GM12878 (cell line): ENCODE measurements at regions not wholly inside any gene's neighbourhood (a gene's known extent, or its start where the extent isn't known, plus 50 kb on each side); places are given as distances from the start of the nearest gene placed in this dataset.

ENCODE experiments used
- ATAC-seq: fragments of 200-7000 bp; cut with Tn5 transposase; 3 replicates; pipeline ENCODE4 v1.9.1; 2020; ENCODE audit warnings: mild to moderate bottlenecking, moderate library complexity
- BruUV-seq: library from RNA; stranded (reverse); fragments of 400-500 nt; replicated peaks from 2 replicates; lab custom pipeline; 2021; lab: Mats Ljungman, UMichigan
- CTCF ChIA-PET: fragments of 300-600 bp; sonication (Branson Sonifier 250); formaldehyde crosslinking; extraction: SDS; loops from one replicate; lab custom pipeline; 2021; ENCODE audit warnings: inconsistent platforms; lab: Yijun Ruan, JAX
- POLR2A ChIA-PET: fragments of 350-600 bp; formaldehyde crosslinking; extraction: SDS; loops from one replicate; lab custom pipeline; 2021; ENCODE audit warnings: inconsistent platforms; lab: Charles Lee
- RAD21 ChIA-PET: fragments of 300-600 bp; sonication (Branson Sonifier 250); formaldehyde crosslinking; loops from one replicate; lab custom pipeline; 2023; ENCODE audit warnings: antibody characterized with exemption; ENCODE audit not compliant: unreplicated experiment; lab: Charles Lee
- SMC1A ChIA-PET: fragments of 300-600 bp; sonication (Branson Sonifier 250); formaldehyde crosslinking; loops from one replicate; lab custom pipeline; 2023; ENCODE audit not compliant: unreplicated experiment, uncharacterized antibody; lab: Charles Lee
- DNase-seq: peaks from one replicate; pipeline ENCODE4 v3.0.0-alpha.2; 2011; ENCODE audit warnings: low read depth, low spot score
- FAIRE-seq: peaks from 3 replicates; lab custom pipeline; 2011; peaks lifted over from hg19 to GRCh38; lab: Jason Lieb, UNC
- H2AFZ ChIP-seq: 2 replicates; pipeline ENCODE4 v1.6.0; 2011; ENCODE audit warnings: low read depth, low read length, control low read depth; ENCODE audit not compliant: control insufficient read depth
- H3K27ac ChIP-seq: 2 replicates; pipeline ENCODE4 v1.5.1; 2011; ENCODE audit warnings: control low read depth; ENCODE audit not compliant: control insufficient read depth, insufficient read depth
- H3K27me3 ChIP-seq, 2 experiments: replicated peaks in 1 of 2; 2 replicates each; pipeline versions ENCODE4 v1.6.0 to v1.6.1; 2011; ENCODE audit warnings: low read length in 1 of 2; ENCODE audit not compliant: control insufficient read depth in 2 of 2, insufficient read depth in 2 of 2
- H3K36me3 ChIP-seq, 2 experiments: 2 replicates each; pipeline ENCODE4 v1.5.1; 2011; ENCODE audit warnings: low read length in 1 of 2; ENCODE audit not compliant: control insufficient read depth in 2 of 2, insufficient read depth in 2 of 2
- H3K4me1 ChIP-seq: 2 replicates; pipeline ENCODE4 v1.6.1; 2011; ENCODE audit warnings: mild to moderate bottlenecking, low read length, moderate library complexity, mixed read lengths; ENCODE audit not compliant: control insufficient read depth, insufficient read depth
- H3K4me2 ChIP-seq: 2 replicates; pipeline ENCODE4 v1.6.0; 2011; ENCODE audit warnings: control low read depth; ENCODE audit not compliant: control insufficient read depth, insufficient read depth
- H3K4me3 ChIP-seq: fragments of 200-600 bp; sonication (generic); 2 replicates; pipeline ENCODE4 v1.5.1; 2016
- H3K79me2 ChIP-seq: 2 replicates; pipeline ENCODE4 v1.6.0; 2011; ENCODE audit warnings: low read length; ENCODE audit not compliant: control insufficient read depth, insufficient read depth
- H3K9ac ChIP-seq: 2 replicates; pipeline ENCODE4 v1.8.0; 2011; ENCODE audit warnings: low read length, control low read depth, mixed read lengths; ENCODE audit not compliant: control insufficient read depth, insufficient read depth
- H3K9me3 ChIP-seq: replicated peaks from 3 replicates; pipeline ENCODE4 v1.5.1; 2011; ENCODE audit warnings: mild to moderate bottlenecking, low read length; ENCODE audit not compliant: control insufficient read depth, insufficient read depth
- H4K20me1 ChIP-seq: 2 replicates; pipeline ENCODE4 v1.6.0; 2011; ENCODE audit not compliant: control insufficient read depth, insufficient read depth
- CBFB ChIP-seq: IDR thresholded peaks from 2 replicates; pipeline ENCODE4 v1.6.1; 2016; ENCODE audit warnings: antibody characterized with exemption, low read depth
- HDGF ChIP-seq: fragments of 450-650 bp; IDR thresholded peaks from 2 replicates; pipeline ENCODE4 v1.6.1; 2016; ENCODE audit warnings: antibody characterized with exemption
- IKZF1 ChIP-seq: fragments of 450-650 bp; conservative IDR thresholded peaks from 2 replicates; pipeline ENCODE4 v1.6.1; 2017; ENCODE audit warnings: antibody characterized with exemption, mild to moderate bottlenecking
- KAT2A ChIP-seq: conservative IDR thresholded peaks from 2 replicates; pipeline ENCODE4 v1.6.1; 2011; ENCODE audit warnings: low read depth, low read length; ENCODE audit not compliant: control insufficient read depth
- MYC ChIP-seq: IDR thresholded peaks from 2 replicates; pipeline ENCODE4 v1.6.1; 2011; ENCODE audit warnings: mild to moderate bottlenecking, low read length, moderate library complexity, inconsistent platforms; ENCODE audit not compliant: insufficient read depth, insufficient replicate concordance, insufficient read length, severe bottlenecking
- NR2C1 ChIP-seq: fragments of 450-650 bp; IDR thresholded peaks from 2 replicates; pipeline ENCODE4 v1.6.1; 2017; ENCODE audit warnings: antibody characterized with exemption, mild to moderate bottlenecking, moderate library complexity
- RAD21 ChIP-seq: IDR thresholded peaks from 2 replicates; pipeline ENCODE4 v1.6.1; 2011; ENCODE audit warnings: mild to moderate bottlenecking, low read depth, low read length, moderate library complexity; ENCODE audit not compliant: insufficient read depth
- RAD51 ChIP-seq: fragments of 450-650 bp; IDR thresholded peaks from 2 replicates; pipeline ENCODE4 v1.6.1; 2016; ENCODE audit warnings: moderate library complexity, mild to moderate bottlenecking, inconsistent platforms
- RUNX3 ChIP-seq: IDR thresholded peaks from 2 replicates; pipeline ENCODE4 v1.6.1; 2012; ENCODE audit warnings: low read length, inconsistent platforms
- SIN3A ChIP-seq: IDR thresholded peaks from 2 replicates; pipeline ENCODE4 v1.6.1; 2012; ENCODE audit warnings: low read depth, low read length, improper control_type of control experiment
- SPI1 ChIP-seq: IDR thresholded peaks from 2 replicates; pipeline ENCODE4 v1.6.1; 2011; ENCODE audit warnings: low read depth, mild to moderate bottlenecking, low read length, moderate library complexity, borderline replicate concordance; ENCODE audit not compliant: insufficient read depth
- SREBF2 ChIP-seq: IDR thresholded peaks from 2 replicates; pipeline ENCODE4 v1.6.1; 2012; ENCODE audit warnings: mild to moderate bottlenecking, low read length
- SUZ12 ChIP-seq: fragments of 200-600 bp; sonication (generic); IDR thresholded peaks from one replicate; pipeline ENCODE4 v1.6.1; 2018; ENCODE audit warnings: antibody characterized with exemption, mild to moderate bottlenecking; ENCODE audit not compliant: unreplicated experiment
- TCF12 ChIP-seq: IDR thresholded peaks from 2 replicates; pipeline ENCODE4 v1.6.1; 2011; ENCODE audit warnings: low read depth, mild to moderate bottlenecking, low read length
- TCF3 ChIP-seq: IDR thresholded peaks from 2 replicates; pipeline ENCODE4 v1.6.1; 2012; ENCODE audit warnings: low read depth, mild to moderate bottlenecking, low read length, borderline replicate concordance; ENCODE audit not compliant: insufficient read depth
- ZBTB4 ChIP-seq: fragments of 450-650 bp; formaldehyde crosslinking; IDR thresholded peaks from 2 replicates; pipeline ENCODE4 v1.4.0; 2022; ENCODE audit warnings: mild to moderate bottlenecking, moderate library complexity
- WGBS: methylation state at CpG from one replicate; pipeline ENCODE4 v1.1.6; 2016; ENCODE audit warnings: low lambda C conversion rate; ENCODE audit not compliant: insufficient replicate concordance, insufficient coverage; ENCODE audit errors: missing lambda C conversion rate; 5-methylcytosine and 5-hydroxymethylcytosine counted together
- in situ Hi-C: fragments of 300-500 bp; cut with MboI; formaldehyde crosslinking; loops from 9 replicates; pipeline ENCODE4 v1.14.3; 2018; ENCODE audit warnings: mixed read lengths
- intact Hi-C: fragments of 100-400 bp; cut with micrococcal nuclease; formaldehyde crosslinking; loops from one replicate; pipeline ENCODE4 v1.14.2; 2022; ENCODE audit not compliant: unreplicated experiment
- TF ChIP-seq, protein P1 (sequence below): IDR thresholded peaks from 2 replicates; pipeline ENCODE4 v1.6.1; 2012; ENCODE audit warnings: low read depth, low read length, improper control_type of control experiment
- TF ChIP-seq, protein P2 (sequence below): fragments of 450-650 bp; formaldehyde crosslinking; IDR thresholded peaks from 2 replicates; pipeline ENCODE4 v1.4.0; 2020; ENCODE audit warnings: mild to moderate bottlenecking, moderate library complexity

- Histone ChIP-seq H2AFZ (no peak overlapping the region), H3K4me3 (no peak overlapping the region), H3K9me3 (no peaks in the 10 kb centered on the region), H3K4me1 (no peaks in the 10 kb centered on the region), H3K79me2 (no peaks in the 10 kb centered on the region), H4K20me1 (no peaks in the 10 kb centered on the region), H3K27ac (no peak overlapping the region), H3K4me2 (no peak overlapping the region), H3K36me3 (no peaks in the 10 kb centered on the region), H3K27me3 (no peaks in the 10 kb centered on the region; a peak in 1 of 4 replicates), H3K9ac (no peak overlapping the region)
- FAIRE-seq (no peak), ATAC-seq (no peak), DNase-seq (no peak)
- TF ChIP-seq HDGF (no peak), RAD21 (no peak), CBFB (no peak), SREBF2 (no peak), RUNX3 (no peak), NR2C1 (no peak), MYC (no peak), TCF12 (no peak), TCF3 (no peak), SIN3A (no peak), SUZ12 (no peak), IKZF1 (no peak), KAT2A (no peak), RAD51 (no peak), SPI1 (no peak), ZBTB4 (CRISPR knock-in tag) (no peak)
- TF ChIP-seq, protein P1, sequence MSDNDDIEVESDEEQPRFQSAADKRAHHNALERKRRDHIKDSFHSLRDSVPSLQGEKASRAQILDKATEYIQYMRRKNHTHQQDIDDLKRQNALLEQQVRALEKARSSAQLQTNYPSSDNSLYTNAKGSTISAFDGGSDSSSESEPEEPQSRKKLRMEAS, result no peak
- TF ChIP-seq, protein P2, sequence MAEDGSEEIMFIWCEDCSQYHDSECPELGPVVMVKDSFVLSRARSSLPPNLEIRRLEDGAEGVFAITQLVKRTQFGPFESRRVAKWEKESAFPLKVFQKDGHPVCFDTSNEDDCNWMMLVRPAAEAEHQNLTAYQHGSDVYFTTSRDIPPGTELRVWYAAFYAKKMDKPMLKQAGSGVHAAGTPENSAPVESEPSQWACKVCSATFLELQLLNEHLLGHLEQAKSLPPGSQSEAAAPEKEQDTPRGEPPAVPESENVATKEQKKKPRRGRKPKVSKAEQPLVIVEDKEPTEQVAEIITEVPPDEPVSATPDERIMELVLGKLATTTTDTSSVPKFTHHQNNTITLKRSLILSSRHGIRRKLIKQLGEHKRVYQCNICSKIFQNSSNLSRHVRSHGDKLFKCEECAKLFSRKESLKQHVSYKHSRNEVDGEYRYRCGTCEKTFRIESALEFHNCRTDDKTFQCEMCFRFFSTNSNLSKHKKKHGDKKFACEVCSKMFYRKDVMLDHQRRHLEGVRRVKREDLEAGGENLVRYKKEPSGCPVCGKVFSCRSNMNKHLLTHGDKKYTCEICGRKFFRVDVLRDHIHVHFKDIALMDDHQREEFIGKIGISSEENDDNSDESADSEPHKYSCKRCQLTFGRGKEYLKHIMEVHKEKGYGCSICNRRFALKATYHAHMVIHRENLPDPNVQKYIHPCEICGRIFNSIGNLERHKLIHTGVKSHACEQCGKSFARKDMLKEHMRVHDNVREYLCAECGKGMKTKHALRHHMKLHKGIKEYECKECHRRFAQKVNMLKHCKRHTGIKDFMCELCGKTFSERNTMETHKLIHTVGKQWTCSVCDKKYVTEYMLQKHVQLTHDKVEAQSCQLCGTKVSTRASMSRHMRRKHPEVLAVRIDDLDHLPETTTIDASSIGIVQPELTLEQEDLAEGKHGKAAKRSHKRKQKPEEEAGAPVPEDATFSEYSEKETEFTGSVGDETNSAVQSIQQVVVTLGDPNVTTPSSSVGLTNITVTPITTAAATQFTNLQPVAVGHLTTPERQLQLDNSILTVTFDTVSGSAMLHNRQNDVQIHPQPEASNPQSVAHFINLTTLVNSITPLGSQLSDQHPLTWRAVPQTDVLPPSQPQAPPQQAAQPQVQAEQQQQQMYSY (CRISPR knock-in tag), result no peak
- CTCF ChIA-PET, result interaction anchor here (0.9 kb wide), 1 partner anchor 21 kb away, joined by 3 read pairs; no protein-coding TSS in a partner anchor
- intact Hi-C loops (no loop called here), in situ Hi-C loops (no loop called here)
- POLR2A ChIA-PET, result no interaction called here
- WGBS, result 40% methylated on average over 7 of the region's 7 CpGs
- RAD21 ChIA-PET, result no interaction called here
- BruUV-seq, result no TSS peak
- SMC1A ChIA-PET, result interaction anchor here (0.5 kb wide), 1 partner anchor 108 kb away, joined by 3 read pairs; no protein-coding TSS in a partner anchor
Measured at GRCh38 chr12:74391283-74391682, 146.4 kb upstream of the ATXN7L3B start.
